ENCODE measurements at regions not wholly inside any gene's neighbourhood (a gene's known extent, or its start where the extent isn't known, plus 50 kb on each side); places are given as distances from the start of the nearest gene placed in this dataset.
A peak's percentile ranks its signal among the peaks of the same experiment; 100 is the strongest.
"Not testable (repeated sequence)": the region's sequence is repeated elsewhere in the genome, so short reads cannot be mapped to it uniquely, and the experiment has no call there.

DNA sequence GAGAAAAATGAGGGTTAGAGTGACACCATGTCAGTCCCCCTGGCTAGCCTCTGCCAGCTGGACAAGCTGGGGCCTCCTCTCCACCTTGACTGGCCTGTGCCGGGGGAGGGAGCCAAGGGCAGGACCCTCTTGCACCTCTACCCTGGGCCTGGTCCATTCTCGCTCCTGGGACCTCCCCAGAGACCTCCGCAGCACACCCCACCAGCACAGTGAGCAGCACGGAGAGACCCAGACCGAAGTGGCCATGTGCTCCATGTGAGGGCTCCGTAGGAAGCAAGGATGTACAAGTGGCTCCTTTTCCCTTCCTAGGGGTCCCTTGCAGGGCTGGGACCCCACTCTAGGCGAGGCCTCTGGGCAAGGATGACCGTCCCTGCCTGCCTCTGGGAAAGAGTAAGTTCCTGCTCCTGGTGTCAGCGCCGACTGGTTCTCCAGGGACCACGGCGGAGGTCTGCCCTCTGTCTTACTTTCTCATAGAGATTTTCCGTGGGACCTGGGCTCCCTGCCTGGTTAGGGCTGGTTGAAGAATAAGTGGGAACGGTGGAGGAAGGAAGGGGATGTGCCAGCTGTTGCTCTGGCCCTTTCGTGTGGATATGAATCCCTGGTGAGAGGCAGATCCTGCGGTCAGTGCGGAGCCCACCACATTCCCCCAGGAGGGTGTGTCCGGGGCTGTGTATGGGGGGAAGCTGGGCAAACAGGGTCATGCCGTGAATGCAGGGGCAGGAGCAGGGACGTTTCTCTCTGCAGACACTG, 124.2 kb downstream of the METRNL start:
- no peak for DNase-seq (ENCODE audit: low read depth)

DNA sequence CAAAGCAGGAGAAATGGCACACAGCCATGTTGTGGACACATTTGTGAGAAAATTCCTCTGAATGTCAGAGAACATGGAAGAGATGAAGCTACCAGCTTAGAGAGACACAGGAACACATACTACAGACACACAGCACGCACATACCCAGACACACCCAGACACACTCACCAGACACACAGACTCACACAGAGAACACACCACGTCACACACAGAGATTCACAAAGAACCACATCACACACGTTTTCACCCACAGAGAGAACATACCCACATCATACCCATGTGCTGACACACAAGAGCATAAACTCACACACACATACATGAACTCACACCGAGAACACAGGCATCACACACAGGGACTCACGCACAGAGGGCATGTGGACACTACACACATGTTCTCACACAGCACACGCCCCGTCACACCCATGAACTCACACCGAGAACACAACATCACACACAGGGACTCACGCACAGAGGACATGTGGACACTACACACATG, 124.9 kb downstream of the METRNL start:
- no peak for DNase-seq (ENCODE audit: low read depth)

DNA sequence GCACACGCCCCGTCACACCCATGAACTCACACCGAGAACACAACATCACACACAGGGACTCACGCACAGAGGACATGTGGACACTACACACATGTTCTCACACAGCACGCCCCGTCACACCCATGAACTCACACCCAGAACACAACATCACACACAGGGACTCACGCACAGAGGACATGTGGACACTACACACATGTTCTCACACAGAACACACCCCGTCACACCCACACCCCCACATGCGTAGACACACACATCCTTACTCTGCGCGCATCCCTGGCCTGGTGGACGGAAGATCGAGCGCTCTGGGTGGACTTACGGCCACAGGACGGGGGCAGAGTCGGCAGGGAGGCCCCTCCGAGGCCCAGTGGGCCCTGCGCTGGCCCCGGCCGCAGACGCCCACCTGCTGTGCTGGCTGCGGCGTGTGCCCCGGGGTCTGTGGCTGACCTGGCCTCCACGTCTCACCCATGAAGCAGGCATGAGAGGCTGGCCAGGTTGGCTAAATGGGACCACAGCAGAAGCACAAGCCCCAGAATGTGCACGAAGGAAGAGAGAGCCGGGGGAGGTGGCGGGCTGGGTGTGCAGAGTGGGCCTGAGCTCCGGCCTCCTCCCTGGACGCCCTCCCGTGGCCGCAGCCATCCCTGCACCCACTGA, 125.5 kb downstream of the METRNL start:
- not testable (repeated sequence) for DNase-seq (ENCODE audit: low read depth)

DNA sequence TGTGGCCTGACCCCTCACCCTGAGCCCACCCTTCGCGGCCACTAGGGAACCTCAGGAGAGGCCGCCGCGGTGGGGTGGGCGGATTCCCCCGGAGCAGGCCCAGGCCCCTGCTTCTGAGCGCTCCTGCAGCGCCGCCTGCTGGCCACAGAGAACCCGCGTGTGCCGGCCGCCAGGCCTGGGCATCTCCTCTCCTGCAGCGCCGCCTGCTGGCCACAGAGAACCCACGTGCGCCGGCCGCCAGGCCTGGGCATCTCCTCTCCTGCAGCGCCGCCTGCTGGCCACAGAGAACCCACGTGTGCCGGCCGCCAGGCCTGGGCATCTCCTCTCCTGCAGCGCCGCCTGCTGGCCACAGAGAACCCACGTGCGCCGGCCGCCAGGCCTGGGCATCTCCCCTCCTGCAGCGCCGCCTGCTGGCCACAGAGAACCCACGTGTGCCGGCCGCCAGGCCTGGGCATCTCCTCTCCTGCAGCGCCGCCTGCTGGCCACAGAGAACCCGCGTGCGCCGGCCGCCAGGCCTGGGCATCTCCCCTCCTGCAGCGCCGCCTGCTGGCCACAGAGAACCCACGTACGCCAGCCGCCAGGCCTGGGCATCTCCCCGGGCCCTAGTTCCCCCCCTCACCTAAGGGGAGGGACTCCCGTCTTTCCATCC, 126.1 kb downstream of the METRNL start:
- DNase-seq (ENCODE audit: low read depth) = peak; percentile 50

DNA sequence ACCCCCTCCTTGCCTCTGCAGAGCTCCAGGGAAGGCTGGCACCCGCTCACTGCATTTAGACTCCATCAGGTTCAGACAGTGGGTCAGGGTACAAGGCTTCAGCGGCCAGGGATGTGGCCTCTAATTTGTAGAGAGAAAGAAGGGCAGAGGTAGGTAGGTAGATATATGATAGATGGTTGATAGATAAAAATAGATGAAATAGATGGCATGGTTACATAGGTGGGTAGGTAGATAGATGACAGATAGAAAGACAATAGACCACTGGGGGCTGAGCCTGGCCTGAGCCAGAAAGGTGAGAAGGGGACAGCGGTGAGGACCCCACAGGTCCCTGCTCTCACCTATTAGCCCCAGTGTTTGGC, 126.6 kb downstream of the METRNL start:
- not testable (repeated sequence) for DNase-seq (ENCODE audit: low read depth)

DNA sequence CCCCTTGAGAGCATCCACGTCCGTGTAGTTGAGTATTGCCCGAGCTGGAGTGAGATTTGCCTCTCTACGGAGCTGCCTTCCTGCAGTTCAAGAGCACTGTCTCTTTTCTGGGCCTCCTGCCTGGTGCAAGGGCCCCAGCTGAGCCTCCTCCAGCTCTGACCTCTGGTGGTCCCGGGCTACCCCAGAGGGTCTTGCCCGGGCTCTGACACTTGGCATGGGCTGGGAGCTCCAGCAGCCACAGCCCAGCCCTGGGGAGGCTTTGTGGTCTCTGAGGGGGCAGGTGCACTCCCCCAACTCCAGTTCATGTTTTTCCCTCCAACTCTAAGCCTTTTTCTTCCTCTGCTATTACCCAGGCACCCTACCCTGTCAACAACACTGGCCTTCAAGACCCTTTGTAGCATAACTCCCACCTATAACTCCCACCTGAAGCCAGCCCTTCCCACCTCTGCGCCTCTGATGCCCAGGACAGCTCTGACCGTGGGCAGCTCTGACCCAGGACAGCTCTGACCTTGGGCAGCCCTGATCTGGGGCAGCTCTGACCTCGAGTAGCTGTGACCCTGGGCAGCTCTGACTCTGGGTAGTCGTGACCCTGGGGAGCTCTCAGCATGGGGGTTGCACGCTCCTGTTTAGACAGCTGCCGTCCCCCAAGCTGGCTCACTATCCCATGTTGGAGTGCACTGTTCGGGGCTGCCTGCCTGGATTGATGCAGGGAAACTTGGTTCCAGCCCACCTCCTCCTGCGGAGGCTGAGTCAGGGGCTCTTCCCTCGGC, 127.6 kb downstream of the METRNL start:
- not testable (repeated sequence) for DNase-seq (ENCODE audit: low read depth)

DNA sequence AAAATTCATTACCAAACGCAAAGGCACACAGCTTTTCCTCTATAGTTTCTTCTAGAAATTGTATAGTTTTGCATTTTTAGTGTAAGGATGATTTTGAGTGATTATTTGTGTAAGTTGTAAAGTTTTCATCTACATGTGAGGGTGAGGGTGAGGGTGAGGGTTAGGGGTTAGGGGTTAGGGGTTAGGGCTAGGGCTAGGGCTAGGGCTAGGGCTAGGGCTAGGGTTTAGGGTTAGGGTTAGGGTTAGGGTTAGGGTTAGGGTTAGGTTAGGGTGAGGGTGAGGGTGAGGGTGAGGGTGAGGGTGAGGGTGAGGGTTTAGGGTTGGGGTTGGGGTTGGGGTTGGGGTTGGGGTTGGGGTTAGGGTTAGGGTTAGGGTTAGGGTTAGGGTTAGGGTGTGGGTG, 167.6 kb downstream of the METRNL start:
- DNase-seq (ENCODE audit: low read depth) = not testable (repeated sequence)
